WTC11 (cell line): ENCODE measurements at regions not wholly inside any gene's neighbourhood (a gene's known extent, or its start where the extent isn't known, plus 50 kb on each side); places are given as distances from the start of the nearest gene placed in this dataset.

Experiments
- ATAC-seq: fragments of 200-7000 bp; cut with Tn5 transposase; 2 replicates; pipeline ENCODE4 v1.10.0; 2021; ENCODE audit warnings: mild to moderate bottlenecking, moderate library complexity
- CTCF ChIA-PET: fragments of 300-600 bp; sonication (Branson Sonifier 250); formaldehyde crosslinking; loops from one replicate; lab custom pipeline; 2021; ENCODE audit warnings: antibody characterized with exemption; lab: Charles Lee
- POLR2A ChIA-PET: fragments of 350-600 bp; sonication (Branson Sonifier 250); formaldehyde crosslinking; loops from one replicate; lab custom pipeline; 2021; ENCODE audit warnings: antibody characterized with exemption; lab: Charles Lee
- DNase-seq: peaks from one replicate; pipeline ENCODE4 v3.0.0; 2021; ENCODE audit warnings: low spot score
- H3K27ac Mint-ChIP-seq: 2 replicates; pipeline ENCODE4 v1.8.0; 2021; ENCODE audit warnings: mixed read lengths
- H3K27me3 Mint-ChIP-seq: 2 replicates; pipeline ENCODE4 v1.8.0; 2021; ENCODE audit warnings: low read depth, mild to moderate bottlenecking, moderate library complexity, mixed read lengths
- H3K36me3 Mint-ChIP-seq: 2 replicates; pipeline ENCODE4 v1.8.0; 2021; ENCODE audit warnings: mixed read lengths
- H3K4me1 Mint-ChIP-seq: 2 replicates; pipeline ENCODE4 v1.8.0; 2022; ENCODE audit warnings: mixed read lengths
- H3K4me3 Mint-ChIP-seq: 2 replicates; pipeline ENCODE4 v1.8.0; 2021; ENCODE audit warnings: mild to moderate bottlenecking, moderate library complexity, mixed read lengths
- H3K9me3 Mint-ChIP-seq: 2 replicates; pipeline ENCODE4 v1.8.0; 2021; ENCODE audit warnings: mixed read lengths
- ARID4B ChIP-seq: sonication (generic); formaldehyde crosslinking; IDR thresholded peaks from 2 replicates; pipeline ENCODE4 v1.8.0; 2023; ENCODE audit warnings: missing genetic modification reagents, mild to moderate bottlenecking, borderline replicate concordance
- CREB1 ChIP-seq: sonication (generic); formaldehyde crosslinking; IDR thresholded peaks from 2 replicates; pipeline ENCODE4 v1.8.0; 2023; ENCODE audit warnings: mild to moderate bottlenecking, missing genetic modification reagents
- ELF4 ChIP-seq: sonication (generic); formaldehyde crosslinking; IDR thresholded peaks from 2 replicates; pipeline ENCODE4 v1.8.1; 2022; ENCODE audit warnings: low read depth, mild to moderate bottlenecking, moderate library complexity, missing genetic modification reagents
- ETV6 ChIP-seq: sonication (generic); formaldehyde crosslinking; IDR thresholded peaks from 2 replicates; pipeline ENCODE4 v1.8.1; 2022; ENCODE audit warnings: mild to moderate bottlenecking, missing genetic modification reagents
- JAZF1 ChIP-seq: fragments of 250-450 bp; sonication (Bioruptor Pico); IDR thresholded peaks from 2 replicates; pipeline ENCODE4 v1.9.0; 2021; ENCODE audit warnings: moderate library complexity, mild to moderate bottlenecking, inconsistent platforms
- MXD4 ChIP-seq: fragments of 250-450 bp; sonication (Bioruptor Pico); IDR thresholded peaks from 2 replicates; pipeline ENCODE4 v1.8.0; 2021; ENCODE audit warnings: mild to moderate bottlenecking, moderate library complexity, borderline replicate concordance
- MYBL2 ChIP-seq: sonication (generic); formaldehyde crosslinking; IDR thresholded peaks from 2 replicates; pipeline ENCODE4 v1.8.1; 2023; ENCODE audit warnings: mild to moderate bottlenecking, moderate library complexity, missing genetic modification reagents
- NR3C1 ChIP-seq: sonication (generic); formaldehyde crosslinking; conservative IDR thresholded peaks from 2 replicates; pipeline ENCODE4 v1.8.1; 2023; ENCODE audit warnings: low read depth, mild to moderate bottlenecking, missing genetic modification reagents
- OVOL2 ChIP-seq: fragments of 250-450 bp; sonication (Bioruptor Pico); IDR thresholded peaks from 2 replicates; pipeline ENCODE4 v1.9.0; 2021; ENCODE audit warnings: mild to moderate bottlenecking, borderline replicate concordance
- PRRX2 ChIP-seq: fragments of 250-450 bp; sonication (Bioruptor Pico); IDR thresholded peaks from 2 replicates; pipeline ENCODE4 v1.8.0; 2021; ENCODE audit warnings: mild to moderate bottlenecking
- SMAD4 ChIP-seq: sonication (generic); formaldehyde crosslinking; IDR thresholded peaks from 2 replicates; pipeline ENCODE4 v1.8.0; 2022; ENCODE audit warnings: mild to moderate bottlenecking, missing genetic modification reagents
- SOX15 ChIP-seq: fragments of 250-450 bp; sonication (Bioruptor Pico); IDR thresholded peaks from 2 replicates; pipeline ENCODE4 v1.9.0; 2021; ENCODE audit warnings: mild to moderate bottlenecking
- ZNF232 ChIP-seq: sonication (generic); formaldehyde crosslinking; IDR thresholded peaks from 2 replicates; pipeline ENCODE4 v1.8.0; 2022; ENCODE audit warnings: mild to moderate bottlenecking, missing genetic modification reagents
- ZNF416 ChIP-seq: fragments of 250-450 bp; sonication (Bioruptor Pico); IDR thresholded peaks from 2 replicates; pipeline ENCODE4 v1.9.0; 2021; ENCODE audit warnings: mild to moderate bottlenecking, inconsistent platforms
- TF ChIP-seq, protein P1 (sequence below): sonication (generic); formaldehyde crosslinking; IDR thresholded peaks from 2 replicates; pipeline ENCODE4 v1.8.0; 2022; ENCODE audit warnings: mild to moderate bottlenecking, missing genetic modification reagents
- TF ChIP-seq, protein P2 (sequence below): sonication (generic); formaldehyde crosslinking; IDR thresholded peaks from 2 replicates; pipeline ENCODE4 v1.8.1; 2022; ENCODE audit warnings: low read depth, missing genetic modification reagents, borderline replicate concordance
- TF ChIP-seq, protein P3 (sequence below): sonication (generic); formaldehyde crosslinking; conservative IDR thresholded peaks from 2 replicates; pipeline ENCODE4 v1.8.1; 2023; ENCODE audit warnings: mild to moderate bottlenecking, low read depth, missing genetic modification reagents, moderate library complexity
- TF ChIP-seq, protein P4 (sequence below): sonication (generic); formaldehyde crosslinking; IDR thresholded peaks from 2 replicates; pipeline ENCODE4 v1.8.1; 2022; ENCODE audit warnings: low read depth, mild to moderate bottlenecking, moderate library complexity, missing genetic modification reagents, borderline replicate concordance

- Mint-ChIP-seq H3K4me1 (peaks cover 1% of the 10 kb centered on the region), H3K9me3 (peaks cover 6% of the 10 kb centered on the region; the same call in 1 of the 2 replicates), H3K27me3 (no peaks in the 10 kb centered on the region), H3K27ac (no peak overlapping the region), H3K4me3 (no peak overlapping the region), H3K36me3 (no peaks in the 10 kb centered on the region)
- TF ChIP-seq ZNF232 (CRISPR knock-in tag) (no peak), CREB1 (CRISPR knock-in tag) (no peak), SOX15 (CRISPR knock-in tag) (no peak), MYBL2 (CRISPR knock-in tag) (no peak), MXD4 (no peak), OVOL2 (CRISPR knock-in tag) (no peak), ZNF416 (CRISPR knock-in tag) (no peak), JAZF1 (CRISPR knock-in tag) (no peak), PRRX2 (CRISPR knock-in tag) (no peak), ETV6 (CRISPR knock-in tag) (no peak), ARID4B (CRISPR knock-in tag) (no peak), ELF4 (CRISPR knock-in tag) (no peak)
- TF ChIP-seq, protein P1, sequence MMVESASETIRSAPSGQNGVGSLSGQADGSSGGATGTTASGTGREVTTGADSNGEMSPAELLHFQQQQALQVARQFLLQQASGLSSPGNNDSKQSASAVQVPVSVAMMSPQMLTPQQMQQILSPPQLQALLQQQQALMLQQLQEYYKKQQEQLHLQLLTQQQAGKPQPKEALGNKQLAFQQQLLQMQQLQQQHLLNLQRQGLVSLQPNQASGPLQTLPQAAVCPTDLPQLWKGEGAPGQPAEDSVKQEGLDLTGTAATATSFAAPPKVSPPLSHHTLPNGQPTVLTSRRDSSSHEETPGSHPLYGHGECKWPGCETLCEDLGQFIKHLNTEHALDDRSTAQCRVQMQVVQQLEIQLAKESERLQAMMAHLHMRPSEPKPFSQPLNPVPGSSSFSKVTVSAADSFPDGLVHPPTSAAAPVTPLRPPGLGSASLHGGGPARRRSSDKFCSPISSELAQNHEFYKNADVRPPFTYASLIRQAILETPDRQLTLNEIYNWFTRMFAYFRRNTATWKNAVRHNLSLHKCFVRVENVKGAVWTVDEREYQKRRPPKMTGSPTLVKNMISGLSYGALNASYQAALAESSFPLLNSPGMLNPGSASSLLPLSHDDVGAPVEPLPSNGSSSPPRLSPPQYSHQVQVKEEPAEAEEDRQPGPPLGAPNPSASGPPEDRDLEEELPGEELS (CRISPR knock-in tag): no peak
- TF ChIP-seq, protein P2, sequence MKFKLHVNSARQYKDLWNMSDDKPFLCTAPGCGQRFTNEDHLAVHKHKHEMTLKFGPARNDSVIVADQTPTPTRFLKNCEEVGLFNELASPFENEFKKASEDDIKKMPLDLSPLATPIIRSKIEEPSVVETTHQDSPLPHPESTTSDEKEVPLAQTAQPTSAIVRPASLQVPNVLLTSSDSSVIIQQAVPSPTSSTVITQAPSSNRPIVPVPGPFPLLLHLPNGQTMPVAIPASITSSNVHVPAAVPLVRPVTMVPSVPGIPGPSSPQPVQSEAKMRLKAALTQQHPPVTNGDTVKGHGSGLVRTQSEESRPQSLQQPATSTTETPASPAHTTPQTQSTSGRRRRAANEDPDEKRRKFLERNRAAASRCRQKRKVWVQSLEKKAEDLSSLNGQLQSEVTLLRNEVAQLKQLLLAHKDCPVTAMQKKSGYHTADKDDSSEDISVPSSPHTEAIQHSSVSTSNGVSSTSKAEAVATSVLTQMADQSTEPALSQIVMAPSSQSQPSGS (CRISPR knock-in tag): no peak
- TF ChIP-seq, protein P3, sequence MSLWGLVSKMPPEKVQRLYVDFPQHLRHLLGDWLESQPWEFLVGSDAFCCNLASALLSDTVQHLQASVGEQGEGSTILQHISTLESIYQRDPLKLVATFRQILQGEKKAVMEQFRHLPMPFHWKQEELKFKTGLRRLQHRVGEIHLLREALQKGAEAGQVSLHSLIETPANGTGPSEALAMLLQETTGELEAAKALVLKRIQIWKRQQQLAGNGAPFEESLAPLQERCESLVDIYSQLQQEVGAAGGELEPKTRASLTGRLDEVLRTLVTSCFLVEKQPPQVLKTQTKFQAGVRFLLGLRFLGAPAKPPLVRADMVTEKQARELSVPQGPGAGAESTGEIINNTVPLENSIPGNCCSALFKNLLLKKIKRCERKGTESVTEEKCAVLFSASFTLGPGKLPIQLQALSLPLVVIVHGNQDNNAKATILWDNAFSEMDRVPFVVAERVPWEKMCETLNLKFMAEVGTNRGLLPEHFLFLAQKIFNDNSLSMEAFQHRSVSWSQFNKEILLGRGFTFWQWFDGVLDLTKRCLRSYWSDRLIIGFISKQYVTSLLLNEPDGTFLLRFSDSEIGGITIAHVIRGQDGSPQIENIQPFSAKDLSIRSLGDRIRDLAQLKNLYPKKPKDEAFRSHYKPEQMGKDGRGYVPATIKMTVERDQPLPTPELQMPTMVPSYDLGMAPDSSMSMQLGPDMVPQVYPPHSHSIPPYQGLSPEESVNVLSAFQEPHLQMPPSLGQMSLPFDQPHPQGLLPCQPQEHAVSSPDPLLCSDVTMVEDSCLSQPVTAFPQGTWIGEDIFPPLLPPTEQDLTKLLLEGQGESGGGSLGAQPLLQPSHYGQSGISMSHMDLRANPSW (CRISPR knock-in tag): no peak
- ATAC-seq (no peak), DNase-seq (no peak)
- ChIA-PET POLR2A (no interaction called here), CTCF (no interaction called here)
Measured at GRCh38 chr1:198908995-198909394, 270.2 kb downstream of the PTPRC start.

- Mint-ChIP-seq H3K9me3 (peaks cover 6% of the 10 kb centered on the region; the same call in 1 of the 2 replicates), H3K36me3 (no peaks in the 10 kb centered on the region), H3K27ac (no peak overlapping the region), H3K4me1 (no peaks in the 10 kb centered on the region), H3K27me3 (no peaks in the 10 kb centered on the region), H3K4me3 (no peak overlapping the region)
- DNase-seq (no peak), ATAC-seq (no peak)
- POLR2A ChIA-PET: no interaction called here
- CTCF ChIA-PET: no interaction called here
- TF ChIP-seq CREB1 (CRISPR knock-in tag): no peak
- no peak for TF ChIP-seq SMAD4 (CRISPR knock-in tag)
- TF ChIP-seq, protein P4, sequence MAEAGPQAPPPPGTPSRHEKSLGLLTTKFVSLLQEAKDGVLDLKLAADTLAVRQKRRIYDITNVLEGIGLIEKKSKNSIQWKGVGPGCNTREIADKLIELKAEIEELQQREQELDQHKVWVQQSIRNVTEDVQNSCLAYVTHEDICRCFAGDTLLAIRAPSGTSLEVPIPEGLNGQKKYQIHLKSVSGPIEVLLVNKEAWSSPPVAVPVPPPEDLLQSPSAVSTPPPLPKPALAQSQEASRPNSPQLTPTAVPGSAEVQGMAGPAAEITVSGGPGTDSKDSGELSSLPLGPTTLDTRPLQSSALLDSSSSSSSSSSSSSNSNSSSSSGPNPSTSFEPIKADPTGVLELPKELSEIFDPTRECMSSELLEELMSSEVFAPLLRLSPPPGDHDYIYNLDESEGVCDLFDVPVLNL (CRISPR knock-in tag): no peak
- no peak for TF ChIP-seq NR3C1 (CRISPR knock-in tag)
- TF ChIP-seq ARID4B (CRISPR knock-in tag): no peak
Measured at GRCh38 chr1:198909973-198910372, 271.1 kb downstream of the PTPRC start.
